ENCODE measurements at regions not wholly inside any gene's neighbourhood (a gene's known extent, or its start where the extent isn't known, plus 50 kb on each side); places are given as distances from the start of the nearest gene placed in this dataset.

GRCh38 chr1:221944247-221944870, 202.5 kb upstream of the DUSP10 start:
- TF ChIP-seq REST (IDR thresholded peaks at IDR 0.05; ENCODE audit: borderline replicate concordance) (no peak), SMC3 (conservative IDR thresholded peaks at IDR 0.05; ENCODE audit: poor library complexity) (no peak), TAF1 (IDR thresholded peaks at IDR 0.05; ENCODE audit: low read depth) (no peak), EP300 (conservative IDR thresholded peaks at IDR 0.05; ENCODE audit: poor library complexity, severe bottlenecking) (no peak), RAD21 (conservative IDR thresholded peaks at IDR 0.05) (no peak), CTCF (IDR thresholded peaks at IDR 0.05; ENCODE audit: poor library complexity, severe bottlenecking) (no peak), POLR2AphosphoS5 (IDR thresholded peaks at IDR 0.05) (no peak)
- Histone ChIP-seq H3K27me3 (ENCODE audit: insufficient read depth, low read depth, low read length) (no peaks in the 10 kb centered on the region), H4K20me1 (ENCODE audit: insufficient read depth) (no peaks in the 10 kb centered on the region), H3K4me2 (ENCODE audit: low read length) (no peak overlapping the region), H3F3A (ENCODE audit: insufficient read depth, low read length, poor library complexity, severe bottlenecking) (no peaks in the 10 kb centered on the region), H2AFZ (ENCODE audit: low read depth, low read length) (no peak overlapping the region), H3K36me3 (ENCODE audit: insufficient read depth, low read length) (no peaks in the 10 kb centered on the region), H3K27ac (ENCODE audit: low read length) (no peak overlapping the region), H3K9ac (ENCODE audit: low read length) (no peak overlapping the region), H3K79me2 (replicated peaks; ENCODE audit: insufficient read depth, low read length) (no peaks in the 10 kb centered on the region), H3K9me2 (ENCODE audit: insufficient read depth, low read length) (no peaks in the 10 kb centered on the region), H3K9me3 (ENCODE audit: low read length) (no peaks in the 10 kb centered on the region), H3K4me3 (ENCODE audit: low read length) (no peak overlapping the region)

GRCh38 chr1:221940631-221941030, 198.7 kb upstream of the DUSP10 start:
- Histone ChIP-seq H3K9me2 (ENCODE audit: insufficient read depth, low read length) (no peaks in the 10 kb centered on the region), H3K9me3 (ENCODE audit: low read length) (no peaks in the 10 kb centered on the region), H4K20me1 (ENCODE audit: insufficient read depth) (no peaks in the 10 kb centered on the region), H3K9ac (ENCODE audit: low read length) (no peak overlapping the region), H3K4me2 (ENCODE audit: low read length) (no peak overlapping the region), H3K79me2 (replicated peaks; ENCODE audit: insufficient read depth, low read length) (no peaks in the 10 kb centered on the region), H3K36me3 (ENCODE audit: insufficient read depth, low read length) (no peaks in the 10 kb centered on the region), H3K4me3 (ENCODE audit: low read length) (no peak overlapping the region), H3K27me3 (ENCODE audit: insufficient read depth, low read depth, low read length) (no peaks in the 10 kb centered on the region), H3K27ac (ENCODE audit: low read length) (no peak overlapping the region), H2AFZ (ENCODE audit: low read depth, low read length) (no peak overlapping the region), H3F3A (ENCODE audit: insufficient read depth, low read length, poor library complexity, severe bottlenecking) (no peaks in the 10 kb centered on the region)
- no peak for TF ChIP-seq EP300 (conservative IDR thresholded peaks at IDR 0.05; ENCODE audit: poor library complexity, severe bottlenecking)
- TF ChIP-seq CTCF (IDR thresholded peaks at IDR 0.05; ENCODE audit: poor library complexity, severe bottlenecking) = no peak
- TF ChIP-seq REST (IDR thresholded peaks at IDR 0.05; ENCODE audit: borderline replicate concordance) = no peak
- no peak for TF ChIP-seq RAD21 (conservative IDR thresholded peaks at IDR 0.05)
- no peak for TF ChIP-seq TAF1 (IDR thresholded peaks at IDR 0.05; ENCODE audit: low read depth)
- TF ChIP-seq POLR2AphosphoS5 (IDR thresholded peaks at IDR 0.05) = no peak
- no peak for TF ChIP-seq EZH2 (IDR thresholded peaks at IDR 0.05; ENCODE audit: borderline replicate concordance, insufficient read depth, low read length, poor library complexity, severe bottlenecking)
- no peak for TF ChIP-seq MXI1 (conservative IDR thresholded peaks at IDR 0.05; ENCODE audit: poor library complexity, severe bottlenecking)
- TF ChIP-seq SMC3 (conservative IDR thresholded peaks at IDR 0.05; ENCODE audit: poor library complexity) = no peak

Measured in neural cell (in vitro differentiated cells).